NCI-H146 (cell line): ENCODE measurements at regions not wholly inside any gene's neighbourhood (a gene's known extent, or its start where the extent isn't known, plus 50 kb on each side); places are given as distances from the start of the nearest gene placed in this dataset.
A peak's percentile ranks its signal among the peaks of the same experiment; 100 is the strongest.
"Not testable (repeated sequence)": the region's sequence is repeated elsewhere in the genome, so short reads cannot be mapped to it uniquely, and the experiment has no call there.

Source experiments
- DNase-seq: peaks from one replicate; lab custom pipeline; 2025; lab: John Stamatoyannopoulos, UW

DNA sequence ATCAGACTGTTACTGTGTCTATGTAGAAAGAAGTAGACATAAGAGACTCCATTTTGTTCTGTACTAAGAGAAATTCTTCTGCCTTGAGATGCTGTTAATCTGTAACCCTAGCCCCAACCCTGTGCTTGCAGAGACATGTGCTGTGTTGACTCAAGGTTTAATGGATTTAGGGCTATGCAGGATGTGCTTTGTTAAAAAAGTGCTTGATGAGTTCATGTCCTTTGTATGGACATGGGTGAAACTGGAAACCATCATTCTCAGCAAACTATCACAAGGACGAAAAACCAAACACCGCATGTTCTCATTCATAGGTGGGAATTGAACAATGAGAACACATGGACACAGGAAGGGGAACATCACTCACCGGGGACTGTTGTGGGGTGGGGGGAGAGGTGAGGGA lies 1398.7 kb downstream of the UQCRFS1 start:
- not testable (repeated sequence) for DNase-seq

- DNase-seq: no peak
Measured at GRCh38 chr19:27806471-27807070, 1406.4 kb downstream of the UQCRFS1 start.

DNA sequence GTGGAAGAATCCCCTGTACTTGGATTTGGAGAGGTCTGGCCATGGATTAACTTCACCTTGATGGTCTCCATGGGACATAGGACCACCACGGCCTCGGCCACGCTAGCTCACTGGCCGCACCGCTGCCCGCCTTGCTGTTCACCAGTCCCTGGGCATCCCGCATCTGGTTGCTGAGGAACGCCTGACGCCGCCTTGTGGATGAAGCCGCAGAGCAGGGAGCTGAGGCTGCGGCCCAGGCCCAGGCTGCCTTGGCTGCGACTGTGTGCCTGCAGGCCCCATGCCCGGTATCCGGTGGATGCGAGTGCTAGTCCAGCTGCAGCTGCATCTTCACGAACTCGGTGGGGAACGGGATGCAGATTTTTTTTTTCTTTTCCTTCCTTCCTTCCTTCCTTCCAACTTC lies 1407.1 kb downstream of the UQCRFS1 start:
- no peak for DNase-seq

DNA sequence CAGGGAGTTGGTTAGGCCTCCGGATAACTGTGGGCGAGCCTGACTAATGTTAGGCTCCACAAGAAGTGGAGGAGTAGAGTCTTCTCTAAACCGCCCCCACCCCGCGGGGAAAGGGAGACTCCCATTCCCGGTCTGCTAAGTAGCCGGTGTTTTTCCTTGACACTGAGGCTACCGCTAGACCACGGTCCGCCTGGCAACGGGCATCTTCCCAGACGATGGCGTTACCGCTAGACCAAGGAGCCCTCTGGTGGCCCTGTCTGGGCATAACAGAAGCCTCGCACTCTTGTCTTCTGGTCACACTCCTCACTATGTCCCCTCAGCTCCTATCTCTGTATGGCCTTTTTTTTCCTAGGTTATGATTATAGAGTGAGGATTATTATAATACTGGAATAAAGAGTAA lies 1410.7 kb downstream of the UQCRFS1 start:
- not testable (repeated sequence) for DNase-seq

- DNase-seq: no peak
Measured at GRCh38 chr19:27796540-27796939, 1416.4 kb downstream of the UQCRFS1 start.

- DNase-seq: no peak
Measured at GRCh38 chr19:27796073-27796472, 1416.9 kb downstream of the UQCRFS1 start.

DNA sequence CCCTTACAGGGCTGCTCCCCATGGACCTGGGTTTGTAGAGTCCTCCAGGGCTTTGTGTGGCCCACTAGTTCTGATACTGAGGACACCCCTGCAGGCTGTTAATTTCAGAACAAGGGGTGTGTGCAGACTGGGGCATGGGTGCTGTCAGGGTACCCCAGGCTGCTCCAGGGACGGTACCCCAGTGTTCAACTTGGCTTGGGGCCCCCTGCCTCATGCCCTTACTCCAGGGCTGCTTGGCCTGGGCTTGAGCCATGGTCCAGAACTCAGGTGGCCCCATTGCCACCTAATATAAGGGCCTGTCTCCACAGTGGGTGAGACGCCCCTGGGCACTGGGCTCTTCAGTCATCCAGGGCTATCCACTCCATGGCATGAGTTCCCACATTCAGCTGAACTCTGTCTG lies 1417.6 kb downstream of the UQCRFS1 start:
- DNase-seq: no peak

DNA sequence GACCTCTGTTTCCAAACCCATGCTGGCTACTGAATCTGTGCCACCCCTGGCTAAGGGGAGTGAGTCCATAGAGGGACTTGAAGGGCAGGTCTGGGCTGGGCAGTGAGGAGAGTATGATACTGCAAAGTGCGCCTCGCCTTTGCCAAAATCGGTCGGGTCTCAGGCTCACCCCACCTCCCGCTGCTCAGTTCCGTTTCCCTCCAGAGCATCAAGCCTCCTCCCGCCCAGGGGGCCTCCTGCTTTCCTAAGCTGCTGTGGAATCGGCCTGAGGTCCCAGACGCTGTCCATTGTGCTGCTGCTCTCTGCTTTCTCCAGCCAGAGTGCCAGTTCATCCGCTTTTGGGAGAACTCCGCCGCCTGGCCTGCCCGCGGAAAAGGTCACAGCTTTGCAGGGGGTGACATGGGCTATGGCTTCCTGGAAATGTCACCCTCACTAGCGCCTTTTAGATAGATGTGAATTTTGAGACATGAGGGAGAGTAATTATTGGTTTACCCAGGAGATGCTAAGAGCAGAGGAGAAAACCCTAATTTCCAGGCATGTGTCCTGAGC lies 1418.4 kb downstream of the UQCRFS1 start:
- DNase-seq: no peak

- DNase-seq: peak; percentile 97
Measured at GRCh38 chr19:27793644-27794493, 1419.1 kb downstream of the UQCRFS1 start.

GRCh38 chr19:27793128-27793643 lies 1419.8 kb downstream of the UQCRFS1 start:
- peak; percentile 98 for DNase-seq

DNA sequence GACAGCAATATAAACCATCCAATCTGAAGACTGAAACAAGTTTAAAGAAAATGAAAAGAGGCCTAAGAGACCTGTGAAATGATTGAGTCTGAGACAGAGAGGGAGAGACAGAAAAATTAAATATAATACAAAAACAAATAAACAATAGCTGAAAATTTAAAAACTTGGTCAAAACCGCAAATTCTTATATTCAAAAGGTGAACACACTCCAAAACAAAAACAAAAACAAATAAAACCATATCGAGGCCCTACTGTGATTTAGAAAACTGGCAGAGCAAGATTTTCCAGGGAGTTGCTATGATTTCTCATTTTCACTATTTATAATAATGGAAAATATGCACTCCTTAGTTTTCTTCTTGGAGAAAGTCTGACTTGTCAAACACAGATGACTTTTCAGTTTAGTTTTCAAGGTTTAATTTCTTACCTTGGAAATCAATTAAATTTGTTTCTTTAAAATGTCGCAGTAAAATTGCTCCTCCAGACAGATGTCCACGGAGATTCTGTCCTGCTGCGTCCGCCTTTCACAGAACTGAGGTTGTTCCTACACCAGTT lies 1420.3 kb downstream of the UQCRFS1 start:
- no peak for DNase-seq

- DNase-seq: no peak
Measured at GRCh38 chr19:27780367-27781075, 1432.4 kb downstream of the UQCRFS1 start.

DNA sequence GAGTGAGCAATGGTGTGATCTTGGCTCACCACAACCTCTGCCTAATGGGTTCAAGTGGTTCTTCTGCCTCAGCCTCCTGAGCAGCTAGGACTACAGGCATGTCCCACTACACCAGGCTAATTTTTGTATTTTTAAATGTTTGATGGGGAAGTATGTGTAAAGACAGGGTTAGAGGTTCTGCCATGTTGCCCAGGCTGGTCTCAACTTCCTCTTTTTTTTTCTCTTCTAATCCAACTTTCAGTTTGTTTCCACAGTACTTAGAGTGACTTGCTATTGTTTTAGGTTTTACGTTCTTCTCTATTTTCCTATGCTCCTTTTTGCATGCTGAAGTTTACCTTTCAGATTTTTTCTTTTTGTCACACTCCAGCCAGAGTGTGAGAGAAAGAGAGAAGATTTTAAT lies 1433.0 kb downstream of the UQCRFS1 start:
- no peak for DNase-seq

DNA sequence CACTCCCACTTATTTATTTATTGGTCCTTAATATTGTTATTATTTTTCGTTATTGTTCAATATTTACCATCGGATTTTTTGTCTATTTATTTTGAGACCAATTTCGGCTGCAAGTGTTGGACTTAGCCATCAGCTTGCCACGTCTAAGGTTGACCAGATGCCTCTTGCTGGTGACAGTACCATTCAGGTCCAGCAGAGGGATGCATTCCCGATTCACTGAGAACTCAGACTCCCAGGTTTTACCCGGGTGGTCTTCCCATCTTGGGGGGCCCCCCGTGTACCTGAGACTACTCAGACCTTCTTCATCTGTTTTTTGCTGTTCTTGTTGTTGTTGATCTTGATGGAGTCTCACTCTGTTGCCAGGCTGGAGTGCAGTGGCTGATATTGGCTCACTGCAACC lies 1435.2 kb downstream of the UQCRFS1 start:
- DNase-seq: no peak

DNA sequence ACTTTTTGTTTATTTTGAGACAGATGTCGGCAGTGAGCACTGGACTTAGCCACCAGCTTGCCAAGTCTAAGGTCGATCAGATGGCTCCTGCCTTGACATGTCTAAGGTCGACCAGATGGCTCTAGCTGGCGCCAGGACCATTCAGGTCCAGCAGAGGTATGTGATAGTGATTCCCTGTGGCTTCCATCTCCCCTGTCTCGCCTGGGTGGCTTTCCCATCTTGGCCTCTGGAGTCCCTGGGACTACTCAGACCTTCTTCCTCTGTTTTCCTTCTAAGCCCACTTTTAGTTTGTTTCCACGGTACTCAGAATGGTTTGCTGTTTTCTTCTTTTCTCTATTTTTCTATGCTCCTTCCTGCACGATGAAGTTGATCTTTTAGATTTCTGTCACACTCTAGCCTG lies 1435.7 kb downstream of the UQCRFS1 start:
- DNase-seq: no peak

DNA sequence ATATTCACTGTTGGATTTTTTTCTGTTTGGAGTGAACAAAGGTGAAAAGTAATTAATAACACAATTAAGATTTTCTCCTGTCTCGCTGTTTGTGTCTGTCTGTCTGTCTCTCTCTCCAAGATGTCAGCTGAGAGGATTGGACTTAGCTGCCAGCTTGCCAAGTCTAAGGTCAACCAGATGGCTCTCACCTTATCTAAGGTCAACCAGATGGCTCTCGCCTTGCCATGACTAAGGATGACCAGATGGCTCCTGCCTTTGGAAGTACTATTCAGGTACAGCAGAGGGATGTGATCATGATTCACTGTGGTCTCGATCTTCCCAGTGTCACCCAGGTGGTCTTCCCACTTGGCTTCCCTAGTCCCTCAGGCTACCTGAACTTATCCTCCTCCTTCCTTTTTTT lies 1436.4 kb downstream of the UQCRFS1 start:
- no peak for DNase-seq

DNA sequence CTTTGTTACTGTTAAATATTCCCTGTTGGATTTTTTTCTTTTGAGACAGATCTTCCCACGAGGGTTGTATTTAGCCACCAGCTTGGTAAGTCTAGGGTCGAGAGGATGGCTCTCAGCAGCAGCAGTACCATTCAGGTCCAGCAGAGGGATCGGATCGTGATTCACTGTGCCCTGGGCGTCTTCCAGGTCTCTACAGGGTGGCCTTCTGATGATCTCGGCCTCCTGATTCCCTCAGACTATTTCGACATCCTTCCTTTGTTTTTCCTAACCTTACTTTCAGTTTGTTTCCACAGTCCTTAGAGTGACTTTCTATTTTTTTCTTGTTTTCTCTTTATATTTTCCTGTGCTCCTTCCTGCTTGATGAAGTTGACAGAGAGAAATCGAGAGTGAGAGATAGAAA lies 1436.9 kb downstream of the UQCRFS1 start:
- DNase-seq: no peak

GRCh38 chr19:27775395-27775794 lies 1437.6 kb downstream of the UQCRFS1 start:
- no peak for DNase-seq

GRCh38 chr19:27774827-27775226 lies 1438.1 kb downstream of the UQCRFS1 start:
- DNase-seq: no peak

GRCh38 chr19:27774337-27774736 lies 1438.6 kb downstream of the UQCRFS1 start:
- DNase-seq: no peak

GRCh38 chr19:27773318-27774094 lies 1439.4 kb downstream of the UQCRFS1 start:
- DNase-seq: no peak
